Colon (tissue), 2 donors: ENCODE measurements at regions not wholly inside any gene's neighbourhood (a gene's known extent, or its start where the extent isn't known, plus 50 kb on each side); places are given as distances from the start of the nearest gene placed in this dataset.

Source experiments
- FAIRE-seq: peaks from 2 replicates; lab custom pipeline; 2012; peaks lifted over from hg19 to GRCh38; lab: Jason Lieb, UNC
- donor health status: control.
- donor health status: control.

DNA sequence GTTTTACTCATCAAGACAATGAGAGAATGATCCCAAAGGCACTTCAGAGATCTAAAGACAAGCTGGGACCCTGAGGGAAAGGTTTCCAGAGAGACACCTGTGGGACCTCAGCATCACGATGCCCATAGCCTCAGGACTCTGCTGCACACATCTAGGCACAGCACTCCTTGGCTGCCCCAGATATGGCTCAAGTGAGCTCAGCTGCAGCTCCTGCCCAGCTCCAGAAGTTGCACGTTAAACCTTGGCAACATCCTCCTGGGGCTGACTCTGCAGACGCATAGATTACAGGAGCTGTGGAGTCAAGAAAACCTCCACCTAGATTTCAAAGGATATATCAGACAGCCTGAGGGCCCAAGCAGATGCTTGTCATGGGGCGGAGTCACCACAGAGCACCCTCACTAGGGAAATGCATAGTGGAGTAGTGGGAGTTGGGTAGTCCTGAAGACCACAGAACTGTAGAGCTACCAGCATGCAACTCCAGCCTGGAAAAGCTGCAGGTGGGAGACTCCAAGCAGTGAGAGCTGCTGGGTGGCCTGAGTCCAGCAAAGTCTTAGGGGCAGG is 582.0 kb downstream of the CDH11 start:
- FAIRE-seq: no peak

DNA sequence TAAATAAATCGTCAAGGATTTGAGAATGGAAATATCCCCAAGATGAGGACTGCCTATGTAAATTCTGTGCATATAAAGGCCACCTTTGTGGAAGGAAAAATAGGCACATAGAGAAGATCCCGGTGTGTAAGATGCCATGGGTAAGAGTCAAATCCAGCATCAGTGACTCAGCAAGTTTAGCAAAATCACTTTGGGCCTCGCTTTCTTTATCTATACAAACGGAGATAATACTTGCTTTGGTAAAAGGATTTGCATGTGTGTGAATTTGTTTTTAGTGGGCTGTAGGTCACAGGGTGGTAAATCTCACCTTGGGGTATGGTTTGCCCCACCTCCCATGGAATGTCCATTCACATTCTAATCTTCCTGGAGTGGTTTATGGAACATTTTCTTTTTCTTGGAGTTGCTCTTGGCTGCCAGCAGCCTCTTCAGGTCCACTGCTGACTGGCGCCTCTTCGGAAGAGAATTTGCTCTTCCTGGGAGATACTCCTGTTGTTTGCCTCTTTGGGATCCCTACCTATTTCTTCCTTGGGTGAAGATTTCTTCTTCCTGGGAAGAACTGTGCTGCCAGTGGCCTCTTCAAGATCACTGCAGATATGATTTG is 587.6 kb downstream of the CDH11 start:
- no peak for FAIRE-seq

DNA sequence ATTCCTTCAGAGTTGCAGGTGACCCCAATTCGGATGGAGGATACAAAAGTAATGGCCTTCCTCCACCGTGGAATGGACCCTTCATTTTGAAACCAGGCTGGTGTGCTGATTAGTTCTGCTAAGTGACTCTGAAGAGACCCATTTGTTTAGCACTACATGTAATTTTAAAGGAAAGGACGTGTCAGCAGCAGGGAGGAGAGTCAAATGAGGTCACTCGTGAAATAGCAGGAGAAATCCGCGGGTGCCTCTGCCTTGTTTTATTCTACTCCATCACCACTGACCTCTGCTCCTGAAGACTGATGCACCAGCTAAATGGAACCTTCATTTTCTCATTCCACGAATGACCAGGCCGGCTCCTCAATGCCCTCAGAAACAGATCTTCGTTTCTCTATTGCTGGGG is 589.2 kb downstream of the CDH11 start:
- no peak for FAIRE-seq

DNA sequence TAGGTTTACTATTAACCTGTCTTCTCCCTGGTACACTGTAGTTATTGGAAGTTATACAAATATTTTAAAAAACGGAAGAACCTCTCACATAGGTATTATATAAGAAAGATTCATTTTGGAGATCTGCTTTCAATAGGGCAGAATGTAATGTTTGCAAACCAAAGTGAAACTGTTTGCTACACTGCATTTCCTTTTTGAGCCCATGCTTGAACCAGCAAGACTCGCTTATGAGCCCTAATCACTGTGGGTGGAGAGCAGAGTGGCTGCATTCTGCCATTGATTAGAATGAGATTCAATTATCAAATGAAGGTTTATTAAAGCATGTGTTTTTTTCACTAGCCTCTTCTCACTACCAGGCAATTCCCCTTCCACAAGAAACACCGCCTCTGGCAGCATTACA is 589.7 kb downstream of the CDH11 start:
- no peak for FAIRE-seq

DNA sequence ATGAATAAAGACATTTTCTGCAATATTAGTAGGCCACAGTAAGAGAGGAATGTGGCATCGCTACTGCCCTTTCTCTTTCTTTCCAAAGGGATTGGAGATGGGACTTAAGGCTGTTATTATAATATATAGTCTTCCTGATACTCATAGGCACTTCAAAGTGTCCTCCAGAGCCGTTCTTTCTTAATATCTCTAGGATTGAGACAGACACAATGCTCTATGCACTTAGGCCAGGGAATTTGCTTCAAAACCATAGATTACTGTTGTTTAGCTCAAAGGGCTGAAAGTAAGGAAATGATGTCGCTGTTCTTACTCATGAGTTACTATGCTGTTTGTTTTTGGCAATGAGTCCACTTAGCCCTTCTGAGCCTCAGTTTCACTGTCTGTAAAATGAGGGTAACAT is 590.5 kb downstream of the CDH11 start:
- no peak for FAIRE-seq

DNA sequence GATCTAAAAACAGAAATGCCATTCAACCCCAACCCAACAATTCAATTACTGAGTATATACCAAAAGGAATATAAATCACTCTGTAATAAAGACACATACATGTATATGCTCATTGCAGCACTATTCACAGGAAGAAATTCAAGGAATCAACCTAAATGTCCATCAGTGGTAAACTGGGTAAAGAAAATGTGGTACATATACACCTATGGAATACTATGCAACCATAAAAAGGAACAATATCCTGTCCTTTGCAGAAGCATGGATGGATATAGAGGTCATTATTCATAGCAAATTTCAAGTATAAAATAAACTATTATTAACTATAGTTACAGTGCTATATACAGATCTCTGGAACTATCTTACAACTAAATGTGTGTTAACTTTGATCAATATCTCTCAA is 599.3 kb downstream of the CDH11 start:
- no peak for FAIRE-seq

DNA sequence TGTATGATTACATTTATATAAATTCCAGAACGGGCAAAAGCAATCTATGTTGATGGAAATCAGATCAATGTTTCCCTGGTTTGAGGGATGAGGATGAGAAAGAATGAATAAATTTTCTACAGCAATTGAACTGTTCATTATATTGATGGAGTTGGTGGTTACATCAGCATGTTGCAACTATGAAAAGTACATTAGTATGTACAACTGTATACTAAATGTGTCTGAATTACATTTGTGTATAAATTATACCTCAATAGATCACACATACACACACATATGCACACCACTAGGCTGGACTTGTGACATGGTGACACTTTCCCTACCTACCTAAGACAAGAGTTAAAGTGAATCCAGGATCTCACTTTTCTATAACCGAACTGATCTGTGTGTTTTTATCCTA is 608.0 kb downstream of the CDH11 start:
- no peak for FAIRE-seq

DNA sequence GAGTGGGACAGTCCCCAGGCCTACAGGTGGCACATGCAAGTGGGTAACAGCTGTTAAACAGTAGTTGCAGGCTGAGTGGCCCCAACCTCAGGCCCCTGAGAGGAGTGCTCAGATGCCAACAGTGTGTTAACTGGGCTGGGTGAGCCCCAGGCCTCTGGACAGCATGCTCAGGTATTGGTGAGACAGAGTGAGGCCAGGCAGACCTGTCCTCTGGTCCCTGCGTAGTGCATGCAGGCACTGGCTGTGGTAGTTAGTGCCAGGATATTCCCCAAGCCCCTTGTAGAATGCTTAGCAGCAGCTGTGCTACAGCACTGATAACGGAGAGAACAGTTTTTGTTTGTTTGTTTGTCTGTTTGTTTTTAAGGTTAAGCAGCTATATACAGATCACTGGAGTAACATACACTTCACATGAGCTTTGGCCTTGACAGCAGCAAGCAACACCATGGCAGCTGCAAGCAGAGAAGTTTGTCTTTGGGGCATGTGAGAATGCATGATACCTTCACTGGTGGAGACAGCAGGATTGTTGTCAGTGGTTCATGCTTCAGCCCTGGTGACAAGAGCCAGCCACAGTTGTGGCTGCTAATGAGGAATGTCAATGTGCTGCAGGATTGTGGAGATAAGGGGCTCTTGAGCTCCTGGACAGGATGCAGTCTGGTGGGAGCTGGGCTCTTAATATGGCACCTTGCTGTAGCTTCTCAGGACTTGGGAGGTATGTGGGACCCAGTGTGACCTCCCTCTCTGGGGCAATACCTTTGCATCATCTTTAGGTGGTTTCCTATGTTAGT is 614.4 kb downstream of the CDH11 start:
- no peak for FAIRE-seq

DNA sequence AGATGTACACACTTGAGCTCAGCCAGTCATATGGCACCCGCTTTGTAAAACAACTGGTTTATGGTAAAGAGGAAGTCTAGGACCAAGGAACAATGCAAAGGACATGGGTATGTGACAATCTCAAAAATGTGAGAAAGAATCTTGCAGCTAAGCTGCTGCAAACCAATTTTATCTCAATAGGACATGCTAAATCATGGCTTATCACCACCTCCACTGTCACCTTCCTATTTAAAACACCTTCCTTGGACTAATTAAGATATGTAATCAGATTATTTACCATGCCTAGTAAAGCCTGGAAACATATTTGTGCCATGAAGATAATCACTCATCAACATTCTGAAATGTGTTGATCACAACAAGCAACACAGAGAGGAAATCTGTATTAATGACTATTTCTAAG is 622.7 kb downstream of the CDH11 start:
- no peak for FAIRE-seq

DNA sequence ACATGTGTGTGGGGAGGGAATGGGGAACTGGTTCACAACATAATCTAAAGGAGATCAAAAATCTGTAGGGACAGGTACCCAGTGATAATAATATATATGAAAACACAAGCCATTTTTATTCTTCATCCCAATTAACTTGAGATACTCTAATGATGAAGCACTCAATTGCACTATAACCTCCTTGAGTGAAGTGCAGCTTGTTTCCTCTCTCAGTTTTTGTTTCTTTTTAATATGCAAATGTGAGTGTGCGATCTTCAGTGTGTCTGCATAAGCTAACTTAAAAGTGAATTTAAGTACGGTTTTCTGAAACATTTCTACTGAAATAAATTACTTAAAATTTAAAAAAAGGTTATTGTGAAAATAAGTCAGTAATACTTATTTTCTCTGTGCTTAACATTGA is 623.5 kb downstream of the CDH11 start:
- FAIRE-seq: no peak

DNA sequence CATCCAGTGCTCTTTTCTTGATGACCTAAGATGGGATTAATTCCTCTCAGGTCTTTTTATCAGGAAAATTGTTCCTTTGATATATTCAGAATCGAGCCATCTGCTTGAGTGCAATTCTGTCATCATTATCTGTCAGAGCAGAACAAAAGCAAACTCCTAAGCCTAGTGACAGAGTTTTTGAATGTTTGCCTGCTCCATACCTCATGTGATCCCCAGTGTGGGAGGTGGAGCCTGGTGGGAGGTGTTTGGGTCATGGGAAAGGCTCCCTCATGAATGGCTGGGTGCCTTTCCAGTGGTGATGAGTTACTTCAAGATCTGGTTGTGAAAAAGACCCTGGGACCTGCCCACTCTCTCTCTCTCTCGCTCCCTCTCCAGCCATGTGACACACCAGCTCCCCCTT is 628.2 kb downstream of the CDH11 start:
- no peak for FAIRE-seq

DNA sequence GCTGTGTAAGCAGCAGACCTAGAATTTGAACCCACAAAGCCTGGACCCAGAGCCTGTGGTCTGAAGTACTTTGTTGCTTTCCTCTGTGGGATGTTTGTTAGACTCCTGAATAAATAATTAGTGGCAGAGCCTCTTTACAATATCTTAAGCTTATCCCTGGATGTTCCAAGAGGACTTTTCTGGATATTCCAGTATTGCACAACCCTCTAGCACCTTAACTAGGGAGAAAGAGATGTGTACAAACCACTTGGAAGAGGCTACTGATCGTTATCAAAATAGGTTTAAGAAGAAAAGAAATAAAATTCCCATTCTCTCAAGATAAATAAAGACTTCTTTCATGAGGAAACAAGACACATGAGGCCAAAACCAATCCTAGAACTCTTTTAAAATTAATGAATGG is 632.4 kb downstream of the CDH11 start:
- no peak for FAIRE-seq

DNA sequence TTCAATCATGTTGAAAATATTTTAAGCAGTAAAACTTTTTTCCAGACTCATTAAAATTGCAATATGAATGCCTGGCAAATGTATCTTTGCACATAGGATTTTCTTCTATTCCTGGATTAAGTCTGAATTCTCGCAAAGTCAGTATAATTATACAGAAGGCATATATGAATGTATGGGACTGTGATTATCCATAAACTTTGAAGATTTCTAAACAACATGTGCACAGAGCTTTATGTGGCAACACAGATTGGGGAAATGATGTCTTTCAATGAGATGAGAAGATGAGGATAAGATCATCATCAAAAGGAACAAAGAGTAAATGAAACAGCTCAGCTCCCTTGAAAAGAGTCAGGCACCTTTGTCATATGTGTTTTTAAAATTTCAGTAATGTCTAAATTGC is 635.3 kb downstream of the CDH11 start:
- FAIRE-seq: no peak

DNA sequence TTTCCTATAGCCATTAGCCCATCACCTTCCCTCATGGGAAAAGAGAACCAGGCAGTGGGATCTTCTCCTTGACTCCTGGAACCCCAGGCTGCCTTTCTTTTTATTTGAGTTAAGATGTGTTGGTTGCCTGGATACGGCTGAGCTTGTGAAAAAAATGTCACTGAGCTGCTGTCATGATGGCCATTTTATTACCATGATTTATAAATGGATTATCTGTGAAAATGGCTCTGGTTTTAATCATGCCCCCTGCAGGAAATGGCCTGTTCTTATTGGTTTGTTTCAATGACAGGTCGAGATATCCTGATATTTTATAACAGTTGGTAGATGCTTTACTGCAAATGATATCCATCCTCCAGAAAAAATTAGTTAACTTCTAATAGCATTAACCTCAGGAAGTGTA is 640.4 kb downstream of the CDH11 start:
- no peak for FAIRE-seq

DNA sequence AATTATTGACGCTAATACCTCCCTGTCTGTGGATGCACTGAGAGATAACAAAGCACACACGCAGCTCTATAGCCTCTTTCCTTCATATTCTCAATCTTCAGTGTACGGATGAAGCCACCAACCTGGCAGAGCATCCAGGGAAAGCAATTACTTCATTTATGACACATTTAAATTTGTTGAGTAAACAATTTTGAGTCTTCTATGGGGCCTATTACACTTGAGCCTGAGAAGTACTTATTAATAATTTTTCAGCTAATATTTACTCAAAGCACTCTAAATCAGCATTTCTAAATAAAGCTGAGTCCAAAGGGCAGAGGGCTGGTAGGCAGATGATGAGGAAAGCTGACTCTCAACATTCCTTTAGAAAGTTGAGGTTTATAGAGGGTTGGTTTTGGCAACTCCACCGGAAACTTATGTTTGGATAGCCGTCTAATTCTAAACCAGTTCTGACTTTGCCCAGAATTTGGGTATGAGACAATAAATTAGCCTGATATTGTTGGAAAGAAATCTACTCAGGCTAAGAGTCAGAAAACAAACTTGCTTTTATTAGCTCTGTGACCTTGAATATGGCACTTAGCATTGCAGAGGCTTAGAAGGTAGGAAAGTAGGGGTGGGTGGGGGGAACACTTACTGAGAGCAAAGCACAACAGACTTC is 643.5 kb downstream of the CDH11 start:
- no peak for FAIRE-seq

DNA sequence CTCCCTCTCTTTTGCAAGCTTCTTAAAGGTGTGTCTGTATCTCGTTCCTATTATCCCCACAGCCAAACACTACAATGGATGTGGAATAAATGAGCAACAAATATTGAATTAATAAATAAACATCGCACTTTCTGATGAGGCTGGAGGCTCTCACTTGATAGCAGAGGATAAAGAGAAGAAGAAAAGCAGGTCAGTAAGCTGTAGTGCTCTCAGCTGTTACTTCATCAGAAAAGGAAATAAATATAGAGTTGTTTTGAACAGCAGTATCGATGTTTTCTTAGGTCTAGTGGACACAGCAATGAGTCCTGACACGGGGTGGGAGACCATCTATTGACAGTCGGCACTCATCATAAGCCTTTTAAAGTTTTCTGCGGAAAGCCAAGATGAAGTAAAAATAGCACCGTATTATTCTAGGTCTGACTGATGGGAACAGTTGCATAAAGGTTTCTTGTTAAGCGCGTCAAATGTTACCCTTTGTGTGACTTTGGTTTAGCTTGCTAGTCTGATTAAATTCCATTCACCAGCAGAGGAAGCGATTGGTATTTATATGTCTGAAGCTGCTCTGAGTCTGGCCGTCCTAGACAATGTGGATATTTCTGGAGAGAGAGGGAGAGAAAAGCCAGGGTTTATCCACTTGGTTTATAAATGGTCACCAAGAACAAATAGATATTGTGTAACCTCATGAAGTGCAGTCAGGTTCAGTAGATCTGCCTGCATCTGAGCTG is 646.1 kb downstream of the CDH11 start:
- FAIRE-seq: no peak

DNA sequence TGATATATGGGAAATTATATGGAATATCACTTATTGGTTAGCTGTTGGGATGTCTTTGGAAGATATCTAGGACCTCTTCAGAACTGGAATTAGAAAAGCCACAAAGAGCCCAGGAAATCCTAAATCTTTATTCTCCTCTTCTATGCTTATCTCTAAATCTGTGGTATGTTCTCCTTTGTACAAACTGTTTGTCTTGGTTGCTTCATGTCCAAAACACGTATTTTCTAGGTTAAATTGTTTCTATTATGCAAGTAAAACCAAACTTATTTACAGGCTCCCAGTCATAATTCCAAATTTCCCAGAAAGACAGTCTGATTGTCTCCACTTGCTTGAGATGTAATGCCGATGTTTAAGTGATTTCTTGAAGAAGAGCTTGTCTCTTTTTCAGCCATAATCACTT is 650.9 kb downstream of the CDH11 start:
- no peak for FAIRE-seq

DNA sequence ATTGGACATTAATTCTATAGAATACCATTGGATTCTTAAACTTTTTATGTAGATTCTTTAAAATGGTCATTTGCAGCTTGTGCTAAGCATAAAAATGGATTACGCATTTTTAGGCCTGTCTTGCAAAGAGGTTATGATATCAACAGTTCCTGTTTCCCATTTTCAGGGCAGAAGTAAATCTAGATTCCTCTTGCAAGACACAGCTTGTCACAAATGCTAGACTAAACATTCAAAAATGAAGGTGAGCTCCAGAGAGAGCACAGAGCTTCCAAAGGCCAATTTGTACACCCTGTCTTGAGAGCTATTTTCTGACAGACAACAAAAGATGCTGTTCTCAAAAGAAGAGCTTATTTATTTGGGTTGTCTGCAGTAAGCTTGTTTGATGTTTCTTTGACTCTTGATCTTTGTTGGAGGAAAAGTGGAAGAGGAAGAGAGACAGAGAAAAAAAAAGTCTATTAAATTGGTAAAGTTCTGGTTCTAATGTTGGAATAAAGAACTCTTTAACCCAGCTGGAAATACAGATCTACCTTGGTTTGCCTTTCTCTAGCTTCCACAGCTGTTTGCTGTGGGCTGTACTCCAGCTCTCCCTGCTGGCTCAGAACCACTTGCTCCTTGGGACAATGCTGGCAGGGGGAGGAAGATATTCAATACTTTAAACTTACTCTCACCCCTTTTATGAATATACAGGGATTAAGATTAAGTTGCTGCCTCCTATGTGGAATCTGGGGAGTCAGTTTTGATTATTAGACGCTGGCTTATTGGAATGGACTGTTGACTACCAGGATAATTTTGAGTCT is 651.8 kb downstream of the CDH11 start:
- no peak for FAIRE-seq

DNA sequence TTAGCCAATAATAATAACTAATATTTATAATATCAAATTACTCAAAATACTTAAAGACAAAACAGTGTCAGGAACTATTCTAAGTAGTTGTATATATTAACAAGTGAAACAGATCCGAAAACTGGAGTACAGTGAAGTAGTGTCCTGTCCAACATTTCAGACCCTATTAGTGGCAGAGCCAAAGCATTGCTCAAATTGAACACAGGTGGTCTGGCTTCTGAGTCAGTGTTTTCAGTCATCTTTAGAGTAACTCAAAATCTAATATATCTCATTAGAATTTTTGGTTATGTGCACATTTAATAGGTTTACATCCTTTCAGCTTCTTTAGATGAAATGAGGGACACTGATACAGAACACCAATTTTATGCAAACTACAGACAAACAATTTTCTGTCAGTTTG is 652.5 kb downstream of the CDH11 start:
- no peak for FAIRE-seq

DNA sequence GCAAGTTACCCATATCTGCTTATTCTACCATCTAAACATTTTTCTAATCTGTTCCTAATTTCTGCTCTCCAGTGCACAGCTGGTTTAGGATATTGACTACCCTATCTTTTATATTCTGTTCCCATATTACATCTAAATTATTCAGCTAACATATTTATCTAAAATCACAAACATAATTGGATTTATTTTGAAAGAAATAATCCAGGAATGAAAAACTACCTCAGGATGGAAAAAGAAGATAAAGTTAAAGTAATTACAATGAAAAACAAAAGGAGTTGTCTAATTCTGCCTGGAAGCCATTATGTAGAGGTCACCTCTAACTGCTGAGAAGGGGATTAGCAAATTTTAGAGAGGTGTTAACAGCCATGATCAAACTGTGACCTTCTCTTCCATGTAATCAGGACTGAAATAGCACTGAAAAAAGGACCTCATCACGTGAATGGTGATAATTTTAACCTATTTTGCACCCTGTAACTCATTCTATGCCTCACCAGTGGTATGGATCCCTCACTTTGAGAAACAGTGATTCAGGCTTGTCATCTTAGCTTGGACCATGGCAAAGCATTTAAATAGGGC is 653.3 kb downstream of the CDH11 start:
- no peak for FAIRE-seq

DNA sequence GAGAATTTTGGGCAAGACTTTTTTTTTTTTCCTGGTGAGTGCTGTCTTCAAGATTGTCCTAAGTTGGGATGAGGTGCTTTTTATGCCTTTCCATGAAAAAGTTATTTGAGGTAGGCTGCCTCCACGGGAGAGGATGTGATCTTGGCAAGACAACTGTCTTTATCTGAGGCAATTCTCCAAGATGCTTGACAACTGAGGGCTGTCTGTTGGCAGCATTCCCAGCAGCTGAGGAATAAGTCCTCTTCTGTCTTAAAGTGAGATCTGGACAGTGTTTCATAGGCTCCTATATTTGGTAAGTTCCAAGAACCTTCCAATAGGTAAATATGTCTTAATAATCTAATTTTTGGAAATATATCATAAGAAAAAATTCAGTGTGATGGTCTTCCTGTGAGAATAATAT is 662.0 kb downstream of the CDH11 start:
- FAIRE-seq: no peak

DNA sequence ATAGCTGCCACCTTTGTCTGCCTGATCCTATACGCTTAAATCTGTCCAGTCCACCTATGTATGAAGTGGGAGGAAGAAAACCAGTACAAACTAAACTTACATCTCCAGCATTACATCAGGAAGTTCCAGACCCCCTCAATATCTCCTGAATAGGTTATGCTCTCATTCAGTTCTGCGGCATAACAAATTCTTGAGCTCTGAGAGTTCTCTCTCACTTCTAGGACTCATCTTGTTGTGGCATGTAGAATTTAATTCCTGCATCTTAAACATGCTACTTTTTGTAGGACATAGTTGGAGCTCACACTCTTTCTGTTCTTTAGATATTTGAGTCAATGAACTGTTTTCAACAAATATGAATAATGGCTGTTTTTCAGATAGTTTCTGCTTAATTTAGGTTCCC is 662.5 kb downstream of the CDH11 start:
- no peak for FAIRE-seq
